HepG2 (cell line): ENCODE measurements at regions not wholly inside any gene's neighbourhood (a gene's known extent, or its start where the extent isn't known, plus 50 kb on each side); places are given as distances from the start of the nearest gene placed in this dataset.

ENCODE experiments used
- ATAC-seq: fragments of 200-7000 bp; cut with Tn5 transposase; 3 replicates; pipeline ENCODE4 v1.9.1; 2020; ENCODE audit warnings: mild to moderate bottlenecking, moderate library complexity
- BruUV-seq: library from RNA; stranded (reverse); fragments of 400-500 nt; replicated peaks from 2 replicates; lab custom pipeline; 2021; lab: Mats Ljungman, UMichigan
- CTCF ChIA-PET: fragments of 300-600 bp; formaldehyde crosslinking; extraction: SDS; loops from one replicate; lab custom pipeline; 2021; ENCODE audit warnings: low total read pairs, inconsistent platforms, low intra/inter-chr PET ratio; lab: Yijun Ruan, JAX
- POLR2A ChIA-PET: fragments of 350-600 bp; sonication (Branson Sonifier 250); formaldehyde crosslinking; loops from one replicate; lab custom pipeline; 2020; ENCODE audit warnings: antibody characterized with exemption, inconsistent platforms; lab: Yijun Ruan, JAX
- DNase-seq: peaks from one replicate; pipeline ENCODE4 v3.0.0-alpha.2; 2015; ENCODE audit warnings: low spot score
- FAIRE-seq: peaks from 3 replicates; lab custom pipeline; 2011; peaks lifted over from hg19 to GRCh38; lab: Jason Lieb, UNC
- H2AFZ ChIP-seq: one replicate; pipeline ENCODE4 v1.6.1; 2011; ENCODE audit warnings: low read length, inconsistent platforms
- H3K27ac ChIP-seq: fragments of 300-600 bp; 3 replicates; pipeline ENCODE4 v1.8.0; 2011; ENCODE audit warnings: mixed run types, mild to moderate bottlenecking, mixed read lengths, low read length, inconsistent platforms; ENCODE audit not compliant: insufficient read depth; ENCODE audit errors: extremely low read length
- H3K27me3 ChIP-seq, 2 experiments: fragments of 200-600 bp in 1 of 2; 2 replicates in 1 of 2; 3 replicates in 1 of 2; pipeline versions ENCODE4 v1.6.0 to v1.8.0; 2011; ENCODE audit warnings: low read length in 2 of 2, mild to moderate bottlenecking in 2 of 2, moderate library complexity in 2 of 2, inconsistent platforms in 1 of 2; ENCODE audit not compliant: insufficient read depth in 2 of 2, control insufficient read depth in 1 of 2
- H3K36me3 ChIP-seq, 2 experiments: fragments of 200-600 bp in 1 of 2; replicated peaks in 1 of 2; 2 replicates in 1 of 2; 3 replicates in 1 of 2; pipeline versions ENCODE4 v1.5.1 to v1.8.0; 2011; ENCODE audit warnings: low read length in 2 of 2, inconsistent platforms in 1 of 2; ENCODE audit not compliant: insufficient read depth in 2 of 2, control insufficient read depth in 1 of 2
- H3K4me1 ChIP-seq: 2 replicates; pipeline ENCODE4 v1.5.1; 2012; ENCODE audit warnings: low read length, inconsistent platforms; ENCODE audit not compliant: insufficient read depth
- H3K4me2 ChIP-seq: 2 replicates; pipeline ENCODE4 v1.6.0; 2011; ENCODE audit warnings: low read depth, low read length, inconsistent platforms
- H3K4me3 ChIP-seq, 3 experiments: fragments of 200-600 bp in 1 of 3; sonication (generic), shearing (Covaris generic) in 1 of 3; replicated peaks in 1 of 3; 2 replicates each; pipeline ENCODE4 v1.5.1; 2011 to 2016; ENCODE audit warnings: low read length in 3 of 3, inconsistent platforms in 2 of 3, low read depth in 2 of 3, mild to moderate bottlenecking in 2 of 3, control low read depth in 1 of 3, mixed read lengths in 1 of 3; ENCODE audit not compliant: insufficient read depth in 1 of 3
- H3K79me2 ChIP-seq: one replicate; pipeline ENCODE4 v1.6.1; 2011; ENCODE audit warnings: low read length, inconsistent platforms; ENCODE audit not compliant: insufficient read depth
- H3K9ac ChIP-seq: 2 replicates; pipeline ENCODE4 v1.6.0; 2011; ENCODE audit warnings: mild to moderate bottlenecking, low read depth, low read length, inconsistent platforms; ENCODE audit not compliant: insufficient read depth
- H3K9me3 ChIP-seq: 2 replicates; pipeline ENCODE4 v1.5.1; 2012; ENCODE audit warnings: mild to moderate bottlenecking, low read length
- H4K20me1 ChIP-seq: 2 replicates; pipeline ENCODE4 v1.6.0; 2011; ENCODE audit warnings: inconsistent platforms, mild to moderate bottlenecking, low read length, moderate library complexity; ENCODE audit not compliant: insufficient read depth
- CENPX ChIP-seq: sonication (generic); formaldehyde crosslinking; IDR thresholded peaks from 2 replicates; pipeline ENCODE4 v1.9.0; 2021; ENCODE audit warnings: mild to moderate bottlenecking, missing genetic modification reagents, moderate library complexity
- SOX5 ChIP-seq: IDR thresholded peaks from 2 replicates; pipeline ENCODE4 v1.6.1; 2016; ENCODE audit warnings: borderline replicate concordance
- TBL1XR1 ChIP-seq: fragments of 150-350 bp; IDR thresholded peaks from 2 replicates; pipeline ENCODE4 v1.6.1; 2014; ENCODE audit warnings: borderline replicate concordance, low read length; ENCODE audit not compliant: partially characterized antibody
- ZBTB3 ChIP-seq: sonication (generic); formaldehyde crosslinking; IDR thresholded peaks from 2 replicates; pipeline ENCODE4 v1.4.0; 2020; ENCODE audit warnings: low read depth, mild to moderate bottlenecking, moderate library complexity, missing genetic modification reagents, borderline replicate concordance
- ZBTB7A ChIP-seq: sonication (generic); formaldehyde crosslinking; IDR thresholded peaks from 2 replicates; pipeline ENCODE4 v1.8.0; 2022; ENCODE audit warnings: mild to moderate bottlenecking, missing genetic modification reagents
- ZNF350 ChIP-seq: sonication (generic); formaldehyde crosslinking; IDR thresholded peaks from 2 replicates; pipeline ENCODE4 v1.4.0; 2020; ENCODE audit warnings: mild to moderate bottlenecking, low read depth, missing genetic modification reagents, borderline replicate concordance
- ZNF468 ChIP-seq: sonication (generic); formaldehyde crosslinking; IDR thresholded peaks from 2 replicates; pipeline ENCODE4 v1.8.0; 2022; ENCODE audit warnings: mild to moderate bottlenecking, moderate library complexity, missing genetic modification reagents
- ZNF616 ChIP-seq: sonication (generic); formaldehyde crosslinking; IDR thresholded peaks from 2 replicates; pipeline ENCODE4 v1.5.0; 2020; ENCODE audit warnings: low read depth, mild to moderate bottlenecking, missing genetic modification reagents
- WGBS: methylation state at CpG from one replicate; pipeline ENCODE4 v1.1.6; 2017; ENCODE audit warnings: low lambda C conversion rate; 5-methylcytosine and 5-hydroxymethylcytosine counted together
- in situ Hi-C: cut with HindIII; loops from 2 replicates; pipeline ENCODE4 v1.10.0; 2017; ENCODE audit warnings: low pct_unique_long_range_greater_than_20kb; ENCODE audit not compliant: extremely low pct_ligation_motif_present
- intact Hi-C: fragments of 100-400 bp; cut with micrococcal nuclease; formaldehyde crosslinking; loops from one replicate; pipeline ENCODE4 v1.10.0; 2022; ENCODE audit not compliant: unreplicated experiment
- TF ChIP-seq, protein P1 (sequence below): sonication (generic); formaldehyde crosslinking; IDR thresholded peaks from 2 replicates; pipeline ENCODE4 v1.4.0; 2020; ENCODE audit warnings: missing genetic modification reagents
- TF ChIP-seq, protein P2 (sequence below), 2 experiments: sonication (generic) in 1 of 2; formaldehyde crosslinking in 1 of 2; IDR thresholded peaks; 2 replicates each; pipeline versions ENCODE4 v1.6.1 to v1.9.0; 2014 to 2022; ENCODE audit warnings: antibody characterized with exemption in 1 of 2, borderline replicate concordance in 1 of 2, inconsistent platforms in 1 of 2, low read depth in 1 of 2, missing genetic modification reagents in 1 of 2

DNA sequence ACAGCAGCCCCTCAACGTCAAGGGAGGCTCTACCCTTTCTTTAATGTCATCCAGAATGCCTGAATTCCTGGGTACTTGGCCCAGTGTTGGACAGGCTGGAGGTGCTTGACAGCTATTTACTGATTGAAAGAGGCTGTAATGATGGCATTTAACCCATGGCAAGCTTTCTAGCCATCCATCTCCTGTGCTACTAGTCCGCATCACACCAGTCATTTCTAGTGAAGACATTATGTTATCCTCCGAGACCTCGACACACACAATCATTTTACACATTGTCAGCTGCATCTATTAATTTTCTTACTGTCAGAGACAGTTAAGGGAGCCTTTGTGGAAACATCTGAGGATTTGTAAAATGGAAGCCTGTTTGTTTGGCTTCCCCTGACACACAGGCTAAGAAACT, 149.3 kb upstream of the FSTL4 start:
- H3K4me1 ChIP-seq: no peaks in the 10 kb centered on the region
- BruUV-seq: no TSS peak
- no peaks in the 10 kb centered on the region for H4K20me1 ChIP-seq
- CTCF ChIA-PET: no interaction called here
- no peak overlapping the region for H3K4me3 ChIP-seq
- no peak for TF ChIP-seq ZNF350 (CRISPR knock-in tag)
- TF ChIP-seq, protein P1, sequence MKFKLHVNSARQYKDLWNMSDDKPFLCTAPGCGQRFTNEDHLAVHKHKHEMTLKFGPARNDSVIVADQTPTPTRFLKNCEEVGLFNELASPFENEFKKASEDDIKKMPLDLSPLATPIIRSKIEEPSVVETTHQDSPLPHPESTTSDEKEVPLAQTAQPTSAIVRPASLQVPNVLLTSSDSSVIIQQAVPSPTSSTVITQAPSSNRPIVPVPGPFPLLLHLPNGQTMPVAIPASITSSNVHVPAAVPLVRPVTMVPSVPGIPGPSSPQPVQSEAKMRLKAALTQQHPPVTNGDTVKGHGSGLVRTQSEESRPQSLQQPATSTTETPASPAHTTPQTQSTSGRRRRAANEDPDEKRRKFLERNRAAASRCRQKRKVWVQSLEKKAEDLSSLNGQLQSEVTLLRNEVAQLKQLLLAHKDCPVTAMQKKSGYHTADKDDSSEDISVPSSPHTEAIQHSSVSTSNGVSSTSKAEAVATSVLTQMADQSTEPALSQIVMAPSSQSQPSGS (CRISPR knock-in tag): no peak
- no peak for TF ChIP-seq SOX5 (CRISPR knock-in tag)
- TF ChIP-seq CENPX (CRISPR knock-in tag): no peak
- 20% methylated on average over 4 of the region's 4 CpGs for WGBS
- FAIRE-seq: no peak
- ATAC-seq: no peak
- H3K9me3 ChIP-seq: no peaks in the 10 kb centered on the region
- no peak overlapping the region for H2AFZ ChIP-seq
- H3K9ac ChIP-seq: no peak overlapping the region
- no peak overlapping the region for H3K4me2 ChIP-seq
- no peaks in the 10 kb centered on the region for H3K36me3 ChIP-seq
- intact Hi-C loops: no loop called here
- H3K27ac ChIP-seq: no peak overlapping the region
- in situ Hi-C loops: no loop called here
- H3K27me3 ChIP-seq: no peaks in the 10 kb centered on the region
- POLR2A ChIA-PET: no interaction called here
- DNase-seq: no peak
- no peaks in the 10 kb centered on the region for H3K79me2 ChIP-seq

DNA sequence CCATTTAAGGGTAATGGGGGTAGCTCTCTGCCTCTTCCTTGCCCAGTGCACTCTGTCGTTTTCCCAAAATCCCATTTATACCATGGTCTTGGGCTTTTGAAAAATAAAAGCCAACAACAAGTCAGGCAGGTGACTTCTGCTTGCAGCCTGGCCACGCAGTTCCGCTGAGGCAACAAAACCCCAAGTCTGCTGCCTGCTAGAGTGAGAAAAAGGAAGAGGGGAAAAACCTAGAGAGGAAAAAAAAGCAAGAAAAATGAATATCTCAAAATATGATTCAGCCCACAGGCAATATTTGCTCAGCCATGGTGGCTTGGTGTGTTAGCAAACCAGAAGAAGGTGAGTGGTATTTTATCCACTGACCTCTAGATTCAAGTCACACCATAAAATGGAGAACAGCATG, 148.2 kb upstream of the FSTL4 start:
- CTCF ChIA-PET: no interaction called here
- FAIRE-seq: no peak
- no peak overlapping the region for H3K9ac ChIP-seq
- no peaks in the 10 kb centered on the region for H3K4me1 ChIP-seq
- POLR2A ChIA-PET: no interaction called here
- no peak overlapping the region for H3K4me2 ChIP-seq
- H4K20me1 ChIP-seq: no peaks in the 10 kb centered on the region
- no peaks in the 10 kb centered on the region for H3K9me3 ChIP-seq
- H3K79me2 ChIP-seq: no peaks in the 10 kb centered on the region
- no peak overlapping the region for H3K4me3 ChIP-seq
- DNase-seq: no peak
- no peak for ATAC-seq
- H3K27ac ChIP-seq: no peak overlapping the region
- intact Hi-C loops (no loop called here), in situ Hi-C loops (no loop called here)
- H2AFZ ChIP-seq: no peak overlapping the region
- 37% methylated on average over 3 of the region's 3 CpGs for WGBS
- no peaks in the 10 kb centered on the region for H3K27me3 ChIP-seq
- H3K36me3 ChIP-seq: no peaks in the 10 kb centered on the region
- no TSS peak for BruUV-seq
- no peak for TF ChIP-seq ZNF468 (CRISPR knock-in tag)
- TF ChIP-seq, protein P2, sequence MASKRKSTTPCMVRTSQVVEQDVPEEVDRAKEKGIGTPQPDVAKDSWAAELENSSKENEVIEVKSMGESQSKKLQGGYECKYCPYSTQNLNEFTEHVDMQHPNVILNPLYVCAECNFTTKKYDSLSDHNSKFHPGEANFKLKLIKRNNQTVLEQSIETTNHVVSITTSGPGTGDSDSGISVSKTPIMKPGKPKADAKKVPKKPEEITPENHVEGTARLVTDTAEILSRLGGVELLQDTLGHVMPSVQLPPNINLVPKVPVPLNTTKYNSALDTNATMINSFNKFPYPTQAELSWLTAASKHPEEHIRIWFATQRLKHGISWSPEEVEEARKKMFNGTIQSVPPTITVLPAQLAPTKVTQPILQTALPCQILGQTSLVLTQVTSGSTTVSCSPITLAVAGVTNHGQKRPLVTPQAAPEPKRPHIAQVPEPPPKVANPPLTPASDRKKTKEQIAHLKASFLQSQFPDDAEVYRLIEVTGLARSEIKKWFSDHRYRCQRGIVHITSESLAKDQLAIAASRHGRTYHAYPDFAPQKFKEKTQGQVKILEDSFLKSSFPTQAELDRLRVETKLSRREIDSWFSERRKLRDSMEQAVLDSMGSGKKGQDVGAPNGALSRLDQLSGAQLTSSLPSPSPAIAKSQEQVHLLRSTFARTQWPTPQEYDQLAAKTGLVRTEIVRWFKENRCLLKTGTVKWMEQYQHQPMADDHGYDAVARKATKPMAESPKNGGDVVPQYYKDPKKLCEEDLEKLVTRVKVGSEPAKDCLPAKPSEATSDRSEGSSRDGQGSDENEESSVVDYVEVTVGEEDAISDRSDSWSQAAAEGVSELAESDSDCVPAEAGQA (IDR thresholded peaks at IDR 0.05; ENCODE audit: low read depth): no peak
- TF ChIP-seq, protein P2 (CRISPR knock-in tag; IDR thresholded peaks at IDR 0.05; ENCODE audit: borderline replicate concordance): no peak
- no peak for TF ChIP-seq ZBTB3 (CRISPR knock-in tag)
- no peak for TF ChIP-seq ZNF616 (CRISPR knock-in tag)
- no peak for TF ChIP-seq ZBTB7A (CRISPR knock-in tag)
- TF ChIP-seq TBL1XR1: no peak
